ENCODE measurements at regions not wholly inside any gene's neighbourhood (a gene's known extent, or its start where the extent isn't known, plus 50 kb on each side); places are given as distances from the start of the nearest gene placed in this dataset.

- no peak for DNase-seq (ENCODE audit: low read depth in 2 of 2)
Observed at GRCh38 chr6:139640921-139641320, 266.5 kb upstream of the CITED2 start.

- no peak for DNase-seq (ENCODE audit: low read depth in 2 of 2)
Observed at GRCh38 chr6:139640448-139640847, 266.0 kb upstream of the CITED2 start.

GRCh38 chr6:139639507-139639906, 265.1 kb upstream of the CITED2 start:
- no peak for DNase-seq (ENCODE audit: low read depth in 2 of 2)

- no peak for DNase-seq (ENCODE audit: low read depth in 2 of 2)
Observed at GRCh38 chr6:139638179-139638941, 263.9 kb upstream of the CITED2 start.

GRCh38 chr6:139637766-139638165, 263.3 kb upstream of the CITED2 start:
- no peak for DNase-seq (ENCODE audit: low read depth in 2 of 2)

GRCh38 chr6:139636391-139636790, 261.9 kb upstream of the CITED2 start:
- DNase-seq (ENCODE audit: low read depth in 2 of 2) = no peak

GRCh38 chr6:139635401-139636130, 261.1 kb upstream of the CITED2 start:
- DNase-seq (ENCODE audit: low read depth in 2 of 2) = no peak

GRCh38 chr6:139632840-139633239, 258.4 kb upstream of the CITED2 start:
- no peak for DNase-seq (ENCODE audit: low read depth in 2 of 2)

GRCh38 chr6:139628270-139628669, 253.8 kb upstream of the CITED2 start:
- no peak for DNase-seq (ENCODE audit: low read depth in 2 of 2)

- DNase-seq (ENCODE audit: low read depth in 2 of 2) = no peak
Observed at GRCh38 chr6:139627091-139627490, 252.6 kb upstream of the CITED2 start.

- no peak for DNase-seq (ENCODE audit: low read depth in 2 of 2)
Observed at GRCh38 chr6:139625998-139626975, 251.8 kb upstream of the CITED2 start.

GRCh38 chr6:139625081-139625939, 250.9 kb upstream of the CITED2 start:
- DNase-seq (ENCODE audit: low read depth in 2 of 2) = no peak

- DNase-seq (ENCODE audit: low read depth in 2 of 2) = no peak
Observed at GRCh38 chr6:139623372-139623771, 248.9 kb upstream of the CITED2 start.

GRCh38 chr6:139613496-139613895, 239.0 kb upstream of the CITED2 start:
- no peak for DNase-seq (ENCODE audit: low read depth in 2 of 2)

- no peak for DNase-seq (ENCODE audit: low read depth in 2 of 2)
Observed at GRCh38 chr6:139612135-139612465, 237.7 kb upstream of the CITED2 start.

- no peak for DNase-seq (ENCODE audit: low read depth in 2 of 2)
Observed at GRCh38 chr6:139611327-139612134, 237.1 kb upstream of the CITED2 start.

- no peak for DNase-seq (ENCODE audit: low read depth in 2 of 2)
Observed at GRCh38 chr6:139608466-139609261, 234.2 kb upstream of the CITED2 start.

GRCh38 chr6:139605350-139605749, 230.9 kb upstream of the CITED2 start:
- no peak for DNase-seq (ENCODE audit: low read depth in 2 of 2)

GRCh38 chr6:139603581-139603980, 229.1 kb upstream of the CITED2 start:
- no peak for DNase-seq (ENCODE audit: low read depth in 2 of 2)

GRCh38 chr6:139602577-139602976, 228.1 kb upstream of the CITED2 start:
- DNase-seq (ENCODE audit: low read depth in 2 of 2) = no peak

Measured in stimulated activated CD8-positive, alpha-beta memory T cell treated with anti-CD3 and anti-CD28 coated beads, Interleukin-7, amount 100 ng/mL, for 4 hours (primary cell).